Adipocyte (in vitro differentiated cells): ENCODE measurements at regions not wholly inside any gene's neighbourhood (a gene's known extent, or its start where the extent isn't known, plus 50 kb on each side); places are given as distances from the start of the nearest gene placed in this dataset.
A peak's percentile ranks its signal among the peaks of the same experiment; 100 is the strongest.
"Not testable (repeated sequence)": the region's sequence is repeated elsewhere in the genome, so short reads cannot be mapped to it uniquely, and the experiment has no call there.

ENCODE experiments used
- DNase-seq: peaks from one replicate; pipeline ENCODE4 v3.0.0-alpha.2; 2015; ENCODE audit warnings: low read depth
- H3K27me3 ChIP-seq: replicated peaks from 2 replicates; pipeline ENCODE4 v1.7.0; 2013; ENCODE audit warnings: mild to moderate bottlenecking, low read length, moderate library complexity; ENCODE audit not compliant: control insufficient read depth, insufficient read depth
- H3K36me3 ChIP-seq: 2 replicates; pipeline ENCODE4 v1.7.0; 2013; ENCODE audit warnings: low read length, mild to moderate bottlenecking, moderate library complexity; ENCODE audit not compliant: control insufficient read depth, insufficient read depth, severe bottlenecking
- H3K4me1 ChIP-seq: 2 replicates; pipeline ENCODE4 v1.7.0; 2013; ENCODE audit warnings: mild to moderate bottlenecking, low read length, moderate library complexity; ENCODE audit not compliant: control insufficient read depth, insufficient read depth
- H3K4me3 ChIP-seq: 2 replicates; pipeline ENCODE4 v1.7.0; 2013; ENCODE audit warnings: mild to moderate bottlenecking, low read length, moderate library complexity
- H3K9ac ChIP-seq: 2 replicates; pipeline ENCODE4 v1.7.0; 2013; ENCODE audit warnings: mild to moderate bottlenecking, low read length, moderate library complexity
- H3K9me3 ChIP-seq: 2 replicates; pipeline ENCODE4 v1.7.0; 2013; ENCODE audit warnings: mild to moderate bottlenecking, low read length, moderate library complexity; ENCODE audit not compliant: control insufficient read depth

- H3K9ac ChIP-seq, H3K27me3 ChIP-seq, DNase-seq, H3K4me3 ChIP-seq, H3K9me3 ChIP-seq, H3K36me3 ChIP-seq: not testable (repeated sequence)
- peaks cover 14% of the 10 kb centered on the region for H3K4me1 ChIP-seq
Measured at GRCh38 chr6:125465332-125465731, 163.6 kb upstream of the HDDC2 start.

- DNase-seq: peak; percentile 30
- Histone ChIP-seq H3K9ac (no peak overlapping the region), H3K36me3 (no peaks in the 10 kb centered on the region), H3K4me3 (no peak overlapping the region), H3K4me1 (peaks cover 24% of the 10 kb centered on the region), H3K27me3 (no peaks in the 10 kb centered on the region), H3K9me3 (no peaks in the 10 kb centered on the region)
Measured at GRCh38 chr6:125469915-125470314, 168.1 kb upstream of the HDDC2 start.

- DNase-seq: peak; percentile 58
- no peaks in the 10 kb centered on the region for H3K36me3 ChIP-seq
- H3K4me1 ChIP-seq: peaks cover 24% of the 10 kb centered on the region
- H3K4me3 ChIP-seq: no peak overlapping the region
- H3K9ac ChIP-seq: no peak overlapping the region
- H3K27me3 ChIP-seq: no peaks in the 10 kb centered on the region
- H3K9me3 ChIP-seq: no peaks in the 10 kb centered on the region
Measured at GRCh38 chr6:125471667-125472066, 169.9 kb upstream of the HDDC2 start.

- Histone ChIP-seq H3K9ac (no peak overlapping the region), H3K27me3 (no peaks in the 10 kb centered on the region), H3K4me3 (no peak overlapping the region), H3K4me1 (peaks cover 35% of the 10 kb centered on the region), H3K9me3 (no peaks in the 10 kb centered on the region), H3K36me3 (no peaks in the 10 kb centered on the region)
- peak; percentile 19 for DNase-seq
Measured at GRCh38 chr6:125474061-125474460, 172.3 kb upstream of the HDDC2 start.

- peak; percentile 17 for DNase-seq
- H3K4me1 ChIP-seq: peaks cover 32% of the 10 kb centered on the region
- no peak overlapping the region for H3K9ac ChIP-seq
- H3K36me3 ChIP-seq: no peaks in the 10 kb centered on the region
- no peaks in the 10 kb centered on the region for H3K9me3 ChIP-seq
- H3K4me3 ChIP-seq: no peak overlapping the region
- H3K27me3 ChIP-seq: no peaks in the 10 kb centered on the region
Measured at GRCh38 chr6:125477156-125477555, 175.4 kb upstream of the HDDC2 start.

- Histone ChIP-seq H3K36me3 (no peaks in the 10 kb centered on the region), H3K9ac (no peak overlapping the region), H3K4me1 (peaks cover 32% of the 10 kb centered on the region), H3K27me3 (no peaks in the 10 kb centered on the region), H3K9me3 (no peaks in the 10 kb centered on the region), H3K4me3 (no peak overlapping the region)
- DNase-seq: no peak
Measured at GRCh38 chr6:125477844-125478243, 176.1 kb upstream of the HDDC2 start.

GRCh38 chr6:125480146-125480545 lies 178.4 kb upstream of the HDDC2 start:
- no peak overlapping the region for H3K4me3 ChIP-seq
- H3K36me3 ChIP-seq: no peaks in the 10 kb centered on the region
- peaks cover 26% of the 10 kb centered on the region for H3K4me1 ChIP-seq
- no peak overlapping the region for H3K9ac ChIP-seq
- no peaks in the 10 kb centered on the region for H3K27me3 ChIP-seq
- H3K9me3 ChIP-seq: no peaks in the 10 kb centered on the region
- DNase-seq: no peak

- Histone ChIP-seq H3K9me3 (no peaks in the 10 kb centered on the region), H3K36me3 (no peaks in the 10 kb centered on the region)
- DNase-seq: peak; percentile 8
Measured at GRCh38 chr6:125480571-125480970, 178.8 kb upstream of the HDDC2 start.

GRCh38 chr6:125481056-125481455 lies 179.3 kb upstream of the HDDC2 start:
- no peak overlapping the region for H3K9ac ChIP-seq
- H3K4me1 ChIP-seq: peaks cover 26% of the 10 kb centered on the region
- H3K9me3 ChIP-seq: no peaks in the 10 kb centered on the region
- H3K36me3 ChIP-seq: no peaks in the 10 kb centered on the region
- no peak overlapping the region for H3K4me3 ChIP-seq
- no peak for DNase-seq
- H3K27me3 ChIP-seq: no peaks in the 10 kb centered on the region

More at GRCh38 chr6:125480571-125480970, 178.8 kb upstream of the HDDC2 start:
- Histone ChIP-seq H3K4me3 (no peak overlapping the region), H3K27me3 (no peaks in the 10 kb centered on the region), H3K9ac (no peak overlapping the region), H3K4me1 (peaks cover 26% of the 10 kb centered on the region)

- H3K9ac ChIP-seq: no peak overlapping the region
Measured at GRCh38 chr6:125485757-125486156, 184.0 kb upstream of the HDDC2 start.

GRCh38 chr6:125486881-125487280 lies 185.1 kb upstream of the HDDC2 start:
- no peaks in the 10 kb centered on the region for H3K9me3 ChIP-seq
- H3K27me3 ChIP-seq: no peaks in the 10 kb centered on the region
- no peak overlapping the region for H3K4me3 ChIP-seq
- peak; percentile 14 for DNase-seq
- no peaks in the 10 kb centered on the region for H3K36me3 ChIP-seq
- no peak overlapping the region for H3K9ac ChIP-seq
- no peaks in the 10 kb centered on the region for H3K4me1 ChIP-seq

More at GRCh38 chr6:125485757-125486156, 184.0 kb upstream of the HDDC2 start:
- no peaks in the 10 kb centered on the region for H3K9me3 ChIP-seq
- H3K27me3 ChIP-seq: no peaks in the 10 kb centered on the region
- H3K4me1 ChIP-seq: peaks cover 4% of the 10 kb centered on the region
- no peak overlapping the region for H3K4me3 ChIP-seq
- H3K36me3 ChIP-seq: no peaks in the 10 kb centered on the region
- no peak for DNase-seq

- H3K27me3 ChIP-seq: no peaks in the 10 kb centered on the region
- no peaks in the 10 kb centered on the region for H3K36me3 ChIP-seq
- no peak overlapping the region for H3K9ac ChIP-seq
- H3K9me3 ChIP-seq: no peaks in the 10 kb centered on the region
- peak; percentile 33 for DNase-seq
- no peak overlapping the region for H3K4me3 ChIP-seq
- no peaks in the 10 kb centered on the region for H3K4me1 ChIP-seq
Measured at GRCh38 chr6:125489579-125490285, 188.0 kb upstream of the HDDC2 start.
